H9 (cell line): ENCODE measurements at regions not wholly inside any gene's neighbourhood (a gene's known extent, or its start where the extent isn't known, plus 50 kb on each side); places are given as distances from the start of the nearest gene placed in this dataset.

Experiments used
- DNase-seq: peaks from one replicate; pipeline ENCODE4 v3.0.0-alpha.2; 2017
- H2AFZ ChIP-seq: one replicate; pipeline ENCODE4 v1.6.1; 2013; ENCODE audit warnings: mild to moderate bottlenecking, low read length, control low read depth, moderate library complexity
- H2AK5ac ChIP-seq: 2 replicates; pipeline ENCODE4 v1.6.1; 2013; ENCODE audit warnings: low read length, control low read depth, mixed read lengths; ENCODE audit not compliant: insufficient read length
- H2BK120ac ChIP-seq: one replicate; pipeline ENCODE4 v1.6.1; 2013; ENCODE audit warnings: low read depth, mild to moderate bottlenecking, low read length, control low read depth, inconsistent platforms; ENCODE audit not compliant: poor library complexity, severe bottlenecking
- H2BK12ac ChIP-seq: 2 replicates; pipeline ENCODE4 v1.6.1; 2013; ENCODE audit warnings: low read length, control low read depth, mixed read lengths, low read depth; ENCODE audit not compliant: insufficient read length
- H2BK15ac ChIP-seq: 2 replicates; pipeline ENCODE4 v1.6.1; 2013; ENCODE audit warnings: low read depth, low read length, control low read depth
- H2BK20ac ChIP-seq: one replicate; pipeline ENCODE4 v1.6.1; 2013; ENCODE audit warnings: low read depth, mild to moderate bottlenecking, low read length, control low read depth, inconsistent platforms; ENCODE audit not compliant: poor library complexity, severe bottlenecking
- H2BK5ac ChIP-seq: 2 replicates; pipeline ENCODE4 v1.6.1; 2013; ENCODE audit warnings: low read length, control low read depth, mixed read lengths; ENCODE audit not compliant: insufficient read length
- H3K14ac ChIP-seq: 2 replicates; pipeline ENCODE4 v1.6.1; 2013; ENCODE audit warnings: low read length, control low read depth; ENCODE audit not compliant: insufficient read depth
- H3K18ac ChIP-seq: 2 replicates; pipeline ENCODE4 v1.6.1; 2013; ENCODE audit warnings: low read depth, mild to moderate bottlenecking, mixed read lengths, low read length, control low read depth; ENCODE audit not compliant: insufficient read length
- H3K23ac ChIP-seq: 2 replicates; pipeline ENCODE4 v1.6.1; 2013; ENCODE audit warnings: low read length, control low read depth, mixed read lengths, low read depth; ENCODE audit not compliant: insufficient read length
- H3K23me2 ChIP-seq: 2 replicates; pipeline ENCODE4 v1.6.1; 2013; ENCODE audit warnings: low read depth, mild to moderate bottlenecking, mixed read lengths, low read length, control low read depth; ENCODE audit not compliant: insufficient read length, poor library complexity, severe bottlenecking
- H3K27ac ChIP-seq: 2 replicates; pipeline ENCODE4 v1.5.1; 2013; ENCODE audit warnings: low read length, control low read depth, mixed read lengths, low read depth; ENCODE audit not compliant: insufficient read length
- H3K27me3 ChIP-seq: 2 replicates; pipeline ENCODE4 v1.6.1; 2013; ENCODE audit warnings: low read length, control low read depth, inconsistent platforms; ENCODE audit not compliant: insufficient read depth
- H3K4ac ChIP-seq: 2 replicates; pipeline ENCODE4 v1.6.1; 2013; ENCODE audit warnings: low read depth, mild to moderate bottlenecking, control low read depth, inconsistent platforms, low read length, moderate library complexity
- H3K4me1 ChIP-seq: 2 replicates; pipeline ENCODE4 v1.6.1; 2013; ENCODE audit warnings: low read length, control low read depth, inconsistent platforms; ENCODE audit not compliant: insufficient read depth
- H3K4me2 ChIP-seq: 2 replicates; pipeline ENCODE4 v1.6.1; 2013; ENCODE audit warnings: low read length, control low read depth, mixed read lengths; ENCODE audit not compliant: insufficient read length, insufficient read depth
- H3K56ac ChIP-seq: 2 replicates; pipeline ENCODE4 v1.6.1; 2013; ENCODE audit warnings: low read depth, mild to moderate bottlenecking, mixed read lengths, low read length, control low read depth; ENCODE audit not compliant: insufficient read length
- H3K79me1 ChIP-seq: 2 replicates; pipeline ENCODE4 v1.6.1; 2013; ENCODE audit warnings: low read depth, mild to moderate bottlenecking, moderate library complexity, low read length, control low read depth, inconsistent platforms; ENCODE audit not compliant: insufficient read depth, poor library complexity, severe bottlenecking
- H3K79me2 ChIP-seq: 2 replicates; pipeline ENCODE4 v1.6.1; 2013; ENCODE audit warnings: low read length, control low read depth, inconsistent platforms; ENCODE audit not compliant: insufficient read depth
- H3K9ac ChIP-seq: 2 replicates; pipeline ENCODE4 v1.6.1; 2013; ENCODE audit warnings: low read length, control low read depth, mixed read lengths; ENCODE audit not compliant: insufficient read length; ENCODE audit errors: extremely low read depth
- H3K9me3 ChIP-seq: one replicate; pipeline ENCODE4 v1.6.1; 2013; ENCODE audit warnings: low read depth, low read length, inconsistent platforms; ENCODE audit not compliant: control insufficient read depth
- H3T11ph ChIP-seq: one replicate; pipeline ENCODE4 v1.6.1; 2013; ENCODE audit warnings: mild to moderate bottlenecking, low read length, control low read depth, inconsistent platforms
- H4K20me1 ChIP-seq: one replicate; pipeline ENCODE4 v1.6.1; 2013; ENCODE audit not compliant: control insufficient read depth, insufficient read length, insufficient read depth
- H4K5ac ChIP-seq: 2 replicates; pipeline ENCODE4 v1.6.1; 2013; ENCODE audit warnings: low read depth, mild to moderate bottlenecking, mixed read lengths, low read length, control low read depth; ENCODE audit not compliant: insufficient read length
- H4K8ac ChIP-seq: replicated peaks from 2 replicates; pipeline ENCODE4 v1.6.1; 2013; ENCODE audit warnings: low read length, control low read depth, mixed read lengths, low read depth; ENCODE audit not compliant: insufficient read length
- H4K91ac ChIP-seq: 2 replicates; pipeline ENCODE4 v1.6.1; 2013; ENCODE audit warnings: low read depth, mild to moderate bottlenecking, moderate library complexity, mixed read lengths, low read length, control low read depth; ENCODE audit not compliant: insufficient read length
- H3K27ac Mint-ChIP-seq, 3 experiments: 2 replicates in 2 of 3; 3 replicates in 1 of 3; pipeline ENCODE4 v1.8.0; 2020 to 2021; ENCODE audit warnings: mixed read lengths in 3 of 3, mild to moderate bottlenecking in 1 of 3, moderate library complexity in 1 of 3
- H3K27me3 Mint-ChIP-seq: 2 replicates; pipeline ENCODE4 v1.8.0; 2021; ENCODE audit warnings: low read depth, mild to moderate bottlenecking, moderate library complexity, mixed read lengths
- H3K36me3 Mint-ChIP-seq, 3 experiments: 2 replicates in 2 of 3; 3 replicates in 1 of 3; pipeline ENCODE4 v1.8.0; 2020 to 2021; ENCODE audit warnings: low read depth in 3 of 3, mixed read lengths in 3 of 3; ENCODE audit not compliant: insufficient read depth in 1 of 3
- H3K4me1 Mint-ChIP-seq, 2 experiments: 2 replicates each; pipeline ENCODE4 v1.8.0; 2020; ENCODE audit warnings: mixed read lengths in 2 of 2
- H3K4me3 Mint-ChIP-seq, 2 experiments: 2 replicates in 1 of 2; 3 replicates in 1 of 2; pipeline ENCODE4 v1.8.0; 2020 to 2021; ENCODE audit warnings: mild to moderate bottlenecking in 2 of 2, mixed read lengths in 2 of 2, moderate library complexity in 1 of 2
- H3K9me3 Mint-ChIP-seq, 2 experiments: 2 replicates in 1 of 2; 3 replicates in 1 of 2; pipeline ENCODE4 v1.8.0; 2020; ENCODE audit warnings: mild to moderate bottlenecking in 2 of 2, mixed read lengths in 2 of 2, moderate library complexity in 1 of 2
- WGBS: extraction: QIAGEN DNeasy Blood & Tissue Kit; methylation state at CpG from one replicate; pipeline ENCODE4 v1.1.7; 2013; ENCODE audit warnings: missing lambda C conversion rate, low lambda C conversion rate, mixed read lengths; ENCODE audit not compliant: insufficient read length; ENCODE audit errors: extremely low coverage; 5-methylcytosine and 5-hydroxymethylcytosine counted together
- TF ChIP-seq, protein P1 (sequence below): fragments of 200-600 bp; sonication (generic); conservative IDR thresholded peaks from 3 replicates; pipeline ENCODE4 v1.8.0; 2021; ENCODE audit warnings: antibody characterized with exemption, mild to moderate bottlenecking

DNA sequence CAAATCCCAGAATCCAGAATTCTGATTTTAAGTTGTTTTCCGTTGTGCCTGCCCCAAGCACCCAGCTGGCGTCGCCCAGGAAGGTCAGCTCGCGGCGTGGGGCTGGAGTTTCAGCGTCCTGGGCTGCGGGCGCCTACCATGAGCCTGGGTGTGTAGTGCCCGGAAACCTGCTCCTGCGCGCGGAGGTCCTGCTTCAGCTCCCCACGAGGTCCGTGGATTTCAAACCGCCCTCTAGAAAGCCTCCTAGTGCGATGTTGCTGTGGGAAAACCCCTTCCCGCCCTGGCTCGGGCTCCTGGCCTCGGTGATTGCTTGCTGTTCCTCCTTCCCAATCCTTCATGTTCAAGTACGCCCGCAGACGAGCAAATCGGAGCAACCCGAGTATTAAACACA, 51.3 kb upstream of the NRN1 start:
- WGBS: no CpG with 5 or more reads among the region's 25 CpGs
- peaks cover 12% of the 10 kb centered on the region for H3K27me3 Mint-ChIP-seq

More for the DNA sequence above, 51.3 kb upstream of the NRN1 start:
- no peak overlapping the region for H2BK12ac ChIP-seq
- H3K4ac ChIP-seq: no peak overlapping the region
- Mint-ChIP-seq H3K27ac (no peak overlapping the region), H3K9me3 (peaks cover 0 to 4% of the 10 kb centered on the region in 2 experiments; a peak in 1 of 5 replicates), H3K4me3 (no peak overlapping the region), H3K36me3 (no peaks in the 10 kb centered on the region), H3K4me1 (no peaks in the 10 kb centered on the region)
- no peaks in the 10 kb centered on the region for H3K79me1 ChIP-seq
- H3T11ph ChIP-seq: no peak overlapping the region
- no peak overlapping the region for H2BK15ac ChIP-seq
- H3K4me2 ChIP-seq: no peak overlapping the region
- no peak overlapping the region for H3K18ac ChIP-seq
- H3K9me3 ChIP-seq: no peaks in the 10 kb centered on the region
- no peak overlapping the region for H3K23ac ChIP-seq
- H2AFZ ChIP-seq: no peak overlapping the region
- no peaks in the 10 kb centered on the region for H3K23me2 ChIP-seq
- no peaks in the 10 kb centered on the region for H3K27me3 ChIP-seq
- no peak overlapping the region for H3K14ac ChIP-seq
- no peak overlapping the region for H2AK5ac ChIP-seq
- H2BK120ac ChIP-seq: no peak overlapping the region
- H3K27ac ChIP-seq: no peak overlapping the region
- DNase-seq: no peak
- H4K8ac ChIP-seq: no peak overlapping the region
- no peak overlapping the region for H2BK20ac ChIP-seq
- no peaks in the 10 kb centered on the region for H4K20me1 ChIP-seq
- H4K5ac ChIP-seq: no peak overlapping the region
- no peaks in the 10 kb centered on the region for H3K79me2 ChIP-seq
- H2BK5ac ChIP-seq: no peak overlapping the region
- H3K4me1 ChIP-seq: no peaks in the 10 kb centered on the region
- H3K9ac ChIP-seq: no peak overlapping the region
- H4K91ac ChIP-seq: no peak overlapping the region
- TF ChIP-seq, protein P1, sequence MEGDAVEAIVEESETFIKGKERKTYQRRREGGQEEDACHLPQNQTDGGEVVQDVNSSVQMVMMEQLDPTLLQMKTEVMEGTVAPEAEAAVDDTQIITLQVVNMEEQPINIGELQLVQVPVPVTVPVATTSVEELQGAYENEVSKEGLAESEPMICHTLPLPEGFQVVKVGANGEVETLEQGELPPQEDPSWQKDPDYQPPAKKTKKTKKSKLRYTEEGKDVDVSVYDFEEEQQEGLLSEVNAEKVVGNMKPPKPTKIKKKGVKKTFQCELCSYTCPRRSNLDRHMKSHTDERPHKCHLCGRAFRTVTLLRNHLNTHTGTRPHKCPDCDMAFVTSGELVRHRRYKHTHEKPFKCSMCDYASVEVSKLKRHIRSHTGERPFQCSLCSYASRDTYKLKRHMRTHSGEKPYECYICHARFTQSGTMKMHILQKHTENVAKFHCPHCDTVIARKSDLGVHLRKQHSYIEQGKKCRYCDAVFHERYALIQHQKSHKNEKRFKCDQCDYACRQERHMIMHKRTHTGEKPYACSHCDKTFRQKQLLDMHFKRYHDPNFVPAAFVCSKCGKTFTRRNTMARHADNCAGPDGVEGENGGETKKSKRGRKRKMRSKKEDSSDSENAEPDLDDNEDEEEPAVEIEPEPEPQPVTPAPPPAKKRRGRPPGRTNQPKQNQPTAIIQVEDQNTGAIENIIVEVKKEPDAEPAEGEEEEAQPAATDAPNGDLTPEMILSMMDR: no peak
- no peak overlapping the region for H3K56ac ChIP-seq
